ENCODE measurements at regions not wholly inside any gene's neighbourhood (a gene's known extent, or its start where the extent isn't known, plus 50 kb on each side); places are given as distances from the start of the nearest gene placed in this dataset.
"Not testable (repeated sequence)": the region's sequence is repeated elsewhere in the genome, so short reads cannot be mapped to it uniquely, and the experiment has no call there.

GRCh38 chr21:16186742-16187141 lies 457.0 kb downstream of the USP25 start:
- DNase-seq = no peak

DNA sequence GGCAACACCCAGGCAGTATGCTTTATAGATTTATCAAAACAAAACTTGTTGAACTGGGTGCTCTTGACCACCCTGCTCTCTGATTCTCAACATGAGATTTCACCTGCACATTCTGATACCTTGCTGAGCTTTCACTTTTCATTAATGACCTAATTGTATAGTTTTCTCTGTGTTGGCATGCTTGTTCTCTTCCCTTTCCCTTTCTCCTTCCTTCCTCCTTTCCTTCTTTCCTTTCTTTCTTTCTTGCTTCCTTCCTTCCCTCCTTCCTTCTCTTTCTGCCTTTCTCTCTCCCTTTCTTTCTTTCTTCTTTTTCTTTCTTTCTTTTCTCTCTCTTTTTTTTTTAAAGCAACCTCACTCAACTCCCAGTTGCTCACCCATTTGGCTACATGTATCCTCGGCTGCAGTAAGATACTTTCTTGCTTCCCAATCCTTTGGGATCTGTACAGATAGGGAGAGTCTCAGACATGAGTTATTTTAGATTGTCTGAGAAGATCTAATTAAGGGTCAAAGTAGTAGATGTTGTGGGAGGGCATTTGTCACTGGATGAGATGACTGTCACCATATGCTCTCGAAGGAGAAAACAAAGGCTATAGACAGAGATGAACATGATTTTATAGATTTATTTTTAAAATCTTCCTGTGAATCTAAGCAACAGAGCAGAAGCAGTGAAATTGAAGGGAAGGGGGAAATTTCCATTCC lies 458.0 kb downstream of the USP25 start:
- DNase-seq = no peak

DNA sequence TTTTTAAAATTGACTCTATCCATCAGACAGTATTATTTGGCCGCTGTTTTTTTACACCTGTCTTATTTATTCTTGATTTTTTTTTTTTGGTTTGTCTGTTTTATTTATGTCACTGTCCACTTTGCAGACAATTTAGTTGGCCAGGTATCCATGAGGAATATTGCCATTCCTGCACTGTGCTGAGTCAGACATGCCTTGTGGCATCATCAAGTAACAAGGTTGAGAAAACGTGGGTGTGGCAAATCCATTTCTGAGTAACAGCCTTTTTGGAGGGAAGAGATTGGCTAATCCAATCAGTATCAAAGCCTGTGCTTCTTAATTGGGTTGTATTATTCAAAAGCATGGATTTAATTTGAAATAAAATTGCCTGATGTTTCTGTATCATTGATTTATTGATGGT lies 463.1 kb downstream of the USP25 start:
- no peak for DNase-seq

- no peak for DNase-seq
Observed at GRCh38 chr21:16193496-16194094, 463.8 kb downstream of the USP25 start.

- DNase-seq = peak; percentile 71
Observed at GRCh38 chr21:16194095-16194787, 464.5 kb downstream of the USP25 start.

DNA sequence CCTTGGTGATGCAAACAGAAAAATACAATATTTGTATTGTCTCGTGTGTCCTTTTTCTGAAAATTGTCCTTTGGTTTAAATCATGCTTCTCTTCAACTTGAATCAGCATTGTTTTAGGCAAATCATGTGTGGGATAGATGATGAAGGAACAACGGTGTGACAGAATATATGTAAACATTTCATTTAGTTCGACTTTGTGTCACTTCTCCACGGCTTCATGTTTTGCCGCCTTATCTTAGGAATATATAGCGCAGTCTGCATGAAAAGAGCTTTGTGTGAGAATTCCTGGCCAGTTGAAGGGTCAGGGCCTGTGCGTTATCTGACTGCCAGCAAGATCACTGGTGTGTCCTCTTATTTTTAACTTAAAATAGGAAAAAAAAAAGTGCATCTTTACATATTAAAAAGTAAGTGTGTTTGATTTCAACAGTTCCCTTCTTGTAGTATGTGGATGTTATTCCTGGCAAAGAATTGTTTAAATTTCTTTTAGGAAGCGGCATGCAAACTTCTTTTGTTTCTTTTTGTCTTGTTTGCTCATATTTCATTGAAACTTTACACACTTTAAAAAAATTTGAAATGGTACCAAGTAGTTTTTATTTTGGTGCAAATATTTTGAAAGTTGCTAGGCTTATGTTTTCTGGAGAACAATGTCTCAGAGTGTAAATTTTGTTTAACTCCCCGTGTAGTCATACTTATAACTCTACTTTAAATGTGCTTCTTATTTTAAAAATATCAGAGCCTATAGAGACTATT lies 465.2 kb downstream of the USP25 start:
- DNase-seq = no peak

DNA sequence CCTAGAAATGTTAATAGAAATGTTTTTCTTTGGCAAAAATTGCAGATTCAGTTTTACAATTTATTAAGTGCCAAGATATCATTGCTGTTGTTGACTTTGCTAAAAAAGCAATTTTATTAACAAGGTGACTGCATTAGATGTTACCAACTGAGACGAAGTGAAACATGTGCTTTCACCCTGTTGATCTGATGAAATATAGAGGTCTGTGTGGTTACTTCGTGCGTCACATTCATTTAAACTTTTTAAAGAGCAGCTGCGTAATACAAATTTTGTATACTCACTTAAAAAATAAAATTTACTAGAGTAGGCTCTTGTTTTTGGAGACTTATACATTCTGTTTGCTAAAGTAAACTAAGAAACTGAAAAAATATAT lies 465.7 kb downstream of the USP25 start:
- no peak for DNase-seq

- no peak for DNase-seq
Observed at GRCh38 chr21:16196001-16196400, 466.2 kb downstream of the USP25 start.

DNA sequence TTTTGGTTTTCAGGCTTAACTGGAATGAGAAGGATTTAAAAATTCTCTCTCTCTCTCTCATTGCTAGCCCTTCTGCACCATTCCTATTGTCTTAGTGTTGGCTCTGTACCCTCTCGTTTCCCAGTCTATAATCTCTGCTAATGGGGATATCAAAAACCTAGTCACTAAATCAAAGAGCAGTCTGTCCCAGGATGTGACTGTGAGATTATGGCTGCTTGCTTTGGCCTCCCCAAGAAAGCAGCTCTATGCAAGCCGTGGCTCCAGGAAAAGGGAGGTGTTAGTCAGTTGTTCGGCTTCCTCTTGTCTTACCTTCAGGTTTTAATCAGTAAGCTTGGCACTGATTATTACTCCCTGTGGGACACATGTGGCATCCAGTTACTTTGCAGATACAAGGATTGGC lies 468.8 kb downstream of the USP25 start:
- no peak for DNase-seq

DNA sequence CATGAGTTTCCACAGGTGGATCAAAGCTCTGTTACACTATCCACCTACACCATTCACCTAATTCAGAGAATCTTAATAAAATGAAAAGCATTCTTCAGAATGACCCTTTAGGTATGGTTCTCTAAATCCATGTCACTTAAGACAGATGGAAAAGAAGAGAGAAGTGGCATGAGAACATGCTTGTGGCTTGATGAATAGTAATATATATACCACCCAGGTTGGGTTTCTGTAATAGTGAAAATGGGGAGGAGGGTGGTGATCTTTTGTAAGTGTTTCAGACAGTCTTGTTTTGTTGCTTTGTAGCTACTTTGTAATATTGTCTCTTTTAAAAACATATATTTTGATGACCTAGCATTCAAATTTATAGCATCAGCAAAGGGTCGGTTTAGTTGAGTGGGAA lies 469.8 kb downstream of the USP25 start:
- no peak for DNase-seq

- DNase-seq = no peak
Observed at GRCh38 chr21:16201718-16202117, 471.9 kb downstream of the USP25 start.

DNA sequence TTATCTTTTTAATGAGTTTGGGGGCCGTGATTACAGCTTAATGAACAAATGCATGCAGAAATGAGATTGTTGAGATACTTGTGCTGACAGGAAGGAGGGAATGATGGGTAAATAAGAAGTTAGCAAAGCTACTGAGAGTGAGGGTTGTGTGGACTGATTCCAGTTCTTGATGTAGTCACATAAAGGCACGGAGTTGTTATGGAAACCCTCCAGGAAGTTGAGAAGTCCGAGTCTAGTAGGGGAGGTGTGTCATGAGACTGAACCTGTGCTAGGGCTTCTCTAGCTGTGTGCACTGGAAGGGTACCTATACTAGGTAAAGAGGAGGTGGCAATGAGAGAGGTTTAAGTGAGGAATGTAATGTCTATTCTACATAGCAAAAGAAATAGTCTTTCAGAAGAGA lies 475.7 kb downstream of the USP25 start:
- no peak for DNase-seq

DNA sequence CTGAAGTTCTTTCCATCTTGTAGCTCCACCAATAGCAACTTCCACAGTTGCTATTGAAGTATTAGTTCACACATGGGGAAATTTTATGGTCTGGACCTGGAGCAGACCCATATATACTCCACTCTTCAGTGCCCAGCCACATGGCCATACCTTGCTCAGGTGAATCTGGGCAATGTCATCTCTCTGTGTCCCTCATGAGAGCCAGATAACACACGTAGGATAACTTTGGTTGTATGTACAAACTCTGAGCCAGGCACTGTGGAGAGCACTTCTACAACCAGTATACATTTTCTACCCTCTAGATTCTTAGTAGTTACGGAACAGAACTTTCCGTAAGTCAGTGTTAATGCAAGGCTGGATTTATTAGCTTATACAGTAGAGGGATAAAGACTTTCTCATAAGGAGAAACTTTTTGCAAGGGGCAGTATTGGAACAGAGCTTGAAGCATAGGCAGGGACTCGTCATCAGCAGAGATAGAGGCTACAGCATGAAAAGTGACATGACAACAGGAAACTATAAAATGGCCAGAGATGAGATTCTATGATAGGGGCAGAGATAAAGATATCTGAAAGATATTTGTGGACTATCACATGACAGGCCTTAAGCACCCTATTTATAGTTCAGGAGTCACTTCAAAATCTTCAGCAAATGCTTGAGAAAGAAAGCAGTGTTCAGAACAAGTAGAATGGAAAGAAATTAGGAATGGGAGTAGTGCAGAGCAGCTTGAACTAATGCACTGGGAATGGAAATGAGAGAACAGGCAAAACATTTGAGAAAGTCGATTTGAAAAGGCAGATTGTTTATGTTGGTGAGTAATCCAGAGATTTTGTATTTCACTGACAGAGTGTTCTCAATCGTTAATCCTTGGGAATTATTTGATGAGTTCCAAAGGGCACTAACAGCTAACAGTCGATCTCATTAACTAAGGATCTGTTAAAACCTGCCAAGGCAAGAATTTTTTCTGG lies 481.8 kb downstream of the USP25 start:
- no peak for DNase-seq

- DNase-seq = no peak
Observed at GRCh38 chr21:16213518-16213917, 483.7 kb downstream of the USP25 start.

DNA sequence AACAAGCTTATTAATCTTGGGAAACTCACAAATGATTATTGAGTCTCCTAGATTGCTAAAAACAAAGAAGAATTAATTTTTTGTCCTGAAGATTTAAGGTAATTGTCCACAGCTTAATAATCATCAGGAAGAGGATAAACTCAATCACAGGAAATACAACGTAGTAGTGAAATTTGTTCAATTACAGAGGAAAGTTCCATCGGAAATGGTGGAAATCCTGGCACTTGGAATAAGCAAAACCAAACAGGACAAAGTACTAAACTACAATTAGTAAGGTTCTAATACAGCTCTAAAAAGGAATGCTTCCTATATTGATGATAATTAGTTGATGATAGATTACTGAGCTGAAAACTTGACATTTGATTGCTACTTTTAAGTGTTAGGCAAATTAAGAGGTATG lies 485.4 kb downstream of the USP25 start:
- DNase-seq = no peak

DNA sequence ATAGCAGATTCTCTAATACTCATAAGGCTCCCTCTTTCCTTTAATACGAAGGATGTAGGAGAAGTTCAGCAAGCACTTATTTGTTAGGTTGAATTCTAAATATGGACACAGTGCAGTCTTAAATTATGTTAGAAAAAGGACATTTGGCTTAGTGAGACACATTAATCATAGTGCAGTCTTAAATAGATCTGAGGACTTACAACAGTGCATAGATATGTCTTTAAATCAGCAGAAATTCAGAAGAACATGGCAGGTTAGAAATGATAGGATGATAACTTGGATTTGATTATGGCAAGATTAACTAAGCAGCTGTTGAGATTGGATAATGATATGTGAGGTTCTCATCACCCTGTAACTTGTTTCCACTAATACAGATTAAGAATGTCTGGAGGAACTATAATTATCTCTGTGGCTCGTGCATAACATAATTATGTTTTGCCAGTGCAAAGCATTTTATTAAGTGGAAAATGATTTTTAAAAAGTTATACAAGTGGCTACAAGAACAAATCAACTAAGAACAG lies 485.9 kb downstream of the USP25 start:
- DNase-seq = no peak

GRCh38 chr21:16216288-16216962 lies 486.6 kb downstream of the USP25 start:
- DNase-seq = no peak

GRCh38 chr21:16218682-16219343 lies 489.0 kb downstream of the USP25 start:
- DNase-seq = no peak

DNA sequence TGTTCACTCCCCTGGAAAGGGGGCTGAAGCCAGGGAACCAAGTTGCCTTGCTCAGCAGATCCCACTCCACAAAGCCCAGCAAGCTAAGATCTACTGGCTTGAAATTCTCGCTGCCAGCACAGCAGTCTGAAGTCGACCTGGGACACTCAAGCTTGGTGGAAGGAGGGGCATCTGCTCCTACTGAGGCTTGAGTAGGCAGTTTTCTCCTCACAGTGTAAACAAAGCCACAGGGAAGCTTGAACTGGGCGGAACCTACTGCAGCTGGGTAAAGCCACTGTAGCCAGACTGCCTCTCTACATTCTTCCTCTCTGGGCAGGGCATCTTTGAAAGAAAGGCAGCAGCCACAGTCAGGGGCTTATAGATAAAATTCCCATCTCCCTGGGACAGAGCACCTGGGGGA lies 495.0 kb downstream of the USP25 start:
- not testable (repeated sequence) for DNase-seq

DNA sequence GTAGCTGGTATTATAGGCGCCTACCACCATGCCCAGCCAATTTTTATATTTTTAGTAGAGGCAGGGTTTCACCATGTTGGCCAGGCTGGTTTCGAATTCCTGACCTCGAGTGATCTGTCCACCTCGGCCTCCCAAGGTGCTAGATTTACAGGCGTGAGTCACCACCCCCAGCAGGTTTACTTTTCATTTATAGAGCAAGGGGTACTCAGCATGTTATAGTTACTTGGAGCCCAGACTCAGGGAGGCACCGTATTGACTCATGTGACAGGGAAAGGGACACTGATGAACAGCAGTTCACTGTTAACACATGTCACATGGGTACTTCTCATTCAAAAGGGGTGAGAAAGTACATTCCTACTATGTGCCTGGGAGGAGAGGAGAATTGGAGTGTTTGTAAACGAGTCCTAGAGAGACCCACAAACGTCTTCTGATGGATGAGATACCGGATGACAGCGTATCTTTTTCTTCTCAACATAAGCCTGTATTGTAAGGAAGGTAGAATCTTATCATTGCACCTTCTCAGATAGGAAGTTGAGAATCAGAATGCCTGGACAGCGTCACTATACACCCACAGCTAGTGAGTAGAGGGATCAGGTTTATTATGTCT lies 510.0 kb downstream of the USP25 start:
- DNase-seq = no peak

DNA sequence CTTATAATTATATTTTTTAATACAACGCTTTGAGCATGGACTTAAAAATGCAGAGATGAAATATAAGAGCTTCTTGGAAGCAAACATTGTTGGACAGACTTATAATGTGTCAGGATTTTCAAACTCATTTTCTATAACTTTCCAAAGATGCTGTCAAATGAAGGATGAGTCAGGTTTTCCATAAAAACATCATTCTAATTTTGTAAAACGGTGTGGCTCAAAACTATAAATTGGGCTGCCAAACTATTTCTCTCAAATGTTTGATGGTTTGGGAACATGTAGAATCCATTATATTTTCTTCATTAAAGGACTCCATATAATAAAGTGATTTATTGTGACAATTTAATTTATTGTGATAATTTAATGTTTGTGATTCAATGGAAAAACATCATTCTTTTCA lies 511.2 kb downstream of the USP25 start:
- DNase-seq = no peak

Measured in MV-4-11 (cell line).